Non-pigmented ciliary epithelial cell (primary cell): ENCODE measurements at regions not wholly inside any gene's neighbourhood (a gene's known extent, or its start where the extent isn't known, plus 50 kb on each side); places are given as distances from the start of the nearest gene placed in this dataset.

ENCODE experiments used
- DNase-seq: peaks from one replicate; pipeline ENCODE4 v3.0.0-alpha.2; 2010; ENCODE audit warnings: low read depth

DNA sequence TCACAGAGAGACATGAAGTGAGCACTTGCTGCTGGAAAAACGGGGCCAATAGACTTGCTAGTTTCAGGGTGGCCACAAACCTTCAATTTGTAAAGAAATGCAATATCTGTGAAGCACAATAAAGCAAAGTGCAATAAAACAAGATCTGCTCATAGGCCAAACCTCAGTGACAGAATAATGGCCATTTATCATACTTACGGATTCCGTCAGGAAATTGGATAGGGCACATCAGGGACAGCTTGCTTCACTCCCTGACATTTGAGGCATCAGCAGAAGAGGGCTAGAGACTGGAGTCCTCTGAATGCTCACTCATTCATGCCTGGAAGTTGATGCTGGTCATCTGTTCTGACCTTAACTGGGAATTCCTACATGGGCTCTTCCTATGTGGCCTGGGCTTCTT lies 165.5 kb upstream of the OPRM1 start:
- no peak for DNase-seq

DNA sequence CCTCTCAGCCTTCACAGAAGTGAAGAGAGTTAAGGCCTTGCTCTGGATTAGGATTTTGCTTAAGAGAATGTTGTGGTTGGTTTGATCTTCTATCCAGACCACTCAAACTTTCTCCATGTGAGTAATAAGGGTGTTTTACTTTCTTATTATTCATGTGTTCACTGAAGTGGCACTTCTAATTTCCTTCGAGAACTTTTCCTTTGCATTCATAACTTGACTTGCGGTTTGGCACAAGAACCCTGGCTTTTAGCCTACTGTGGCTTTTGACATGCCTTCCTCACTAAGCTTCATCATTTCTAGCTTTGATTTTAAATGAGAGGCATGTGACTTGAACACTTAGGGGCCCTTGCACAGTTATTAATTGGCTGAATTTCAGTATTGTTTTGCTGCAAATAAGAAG lies 166.1 kb upstream of the OPRM1 start:
- DNase-seq = no peak

DNA sequence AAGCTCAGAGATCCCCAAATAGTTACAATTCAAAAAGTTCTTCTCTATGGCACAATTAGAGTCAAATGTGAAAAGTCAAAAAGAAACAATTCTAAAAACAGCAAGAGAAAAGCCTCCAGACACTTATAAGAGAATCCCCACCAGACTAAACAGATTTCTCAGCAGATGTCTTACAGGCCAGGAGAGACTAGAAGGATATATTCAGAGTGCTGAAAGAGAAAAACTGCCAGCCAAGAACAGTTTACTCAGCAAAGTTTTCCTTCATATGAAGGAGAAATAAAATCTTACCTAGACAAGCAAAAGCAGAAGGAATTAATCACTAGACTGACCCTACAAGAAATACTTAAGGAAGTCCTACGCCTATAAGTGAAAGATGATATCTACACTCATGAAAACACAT lies 176.1 kb upstream of the OPRM1 start:
- DNase-seq = no peak

DNA sequence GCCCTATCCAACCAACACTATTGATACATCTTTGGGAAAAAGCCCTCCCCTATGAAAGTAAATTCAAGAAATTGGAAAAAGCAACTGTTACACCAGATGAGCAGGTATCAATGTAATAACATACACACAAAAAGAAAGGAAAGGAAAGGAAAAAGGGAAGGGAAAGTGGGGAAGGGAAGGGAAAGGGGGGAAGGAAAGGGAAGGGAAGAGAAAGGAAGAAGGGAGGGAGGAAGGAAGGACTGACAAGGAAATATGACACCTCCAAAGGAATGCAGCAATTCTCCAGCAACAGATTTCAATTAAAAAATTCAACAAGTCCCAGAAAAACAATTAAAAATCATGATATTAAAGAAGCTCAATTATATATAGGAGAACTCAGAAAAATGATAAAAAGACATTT lies 176.9 kb upstream of the OPRM1 start:
- no peak for DNase-seq

DNA sequence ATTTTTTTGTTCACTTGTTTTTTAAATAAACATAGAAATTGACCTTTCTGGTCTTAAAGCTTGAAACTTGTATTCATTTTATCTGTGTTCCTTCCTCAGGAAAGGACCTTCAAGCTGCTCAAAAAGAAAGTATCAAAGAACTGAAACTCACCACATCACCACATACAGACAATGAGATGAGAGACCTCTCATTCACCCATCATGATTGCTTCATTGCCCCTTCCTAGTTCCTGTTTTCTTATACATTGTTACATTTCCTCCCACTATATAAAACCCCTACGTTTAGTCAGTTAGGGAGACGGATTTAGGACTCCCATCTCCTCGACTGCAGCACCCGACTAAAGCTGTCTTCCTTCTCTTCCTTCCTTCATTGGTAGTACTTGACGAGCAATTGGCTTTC lies 180.5 kb upstream of the OPRM1 start:
- no peak for DNase-seq

DNA sequence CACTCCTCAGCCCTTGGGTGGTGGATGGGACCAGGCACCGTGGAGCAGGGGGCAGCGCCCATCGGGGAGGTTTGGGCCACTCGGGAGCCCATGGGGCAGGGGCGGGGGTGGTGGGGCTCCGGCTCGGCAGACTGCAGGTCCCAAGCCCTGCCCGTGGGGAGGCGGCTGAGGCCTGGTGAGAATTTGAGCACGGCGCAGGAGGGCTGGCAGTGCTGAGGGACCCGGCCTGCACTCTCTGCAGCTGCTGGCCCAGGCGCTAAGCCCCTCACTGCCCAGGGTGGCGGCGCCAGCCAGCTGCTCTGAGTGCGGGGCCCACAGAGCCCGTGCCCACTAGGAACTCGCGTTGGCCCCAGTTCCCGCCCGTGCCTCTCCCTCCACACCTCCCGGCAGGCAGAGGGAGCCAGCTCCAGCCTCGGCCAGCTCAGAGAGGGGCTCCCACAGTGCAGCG lies 182.1 kb upstream of the OPRM1 start:
- no peak for DNase-seq

DNA sequence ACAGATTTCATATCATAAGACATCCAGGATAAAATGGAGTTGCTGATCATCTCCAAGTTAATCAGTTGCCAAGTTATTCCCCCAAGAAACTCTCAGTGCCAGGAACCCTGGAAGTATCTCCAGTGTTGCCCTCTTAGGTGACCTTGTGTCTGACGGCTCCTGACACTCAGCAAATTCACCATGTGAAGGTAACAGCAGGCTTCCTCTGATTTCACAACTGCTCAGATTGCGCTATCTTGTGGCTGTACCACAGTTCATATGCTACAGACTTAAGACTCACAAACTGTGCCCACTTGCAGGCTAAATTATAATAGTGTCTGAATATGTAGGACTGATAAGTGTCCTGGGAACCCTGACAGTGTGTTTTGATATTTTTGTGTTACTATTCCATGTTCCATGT lies 186.6 kb upstream of the OPRM1 start:
- no peak for DNase-seq

DNA sequence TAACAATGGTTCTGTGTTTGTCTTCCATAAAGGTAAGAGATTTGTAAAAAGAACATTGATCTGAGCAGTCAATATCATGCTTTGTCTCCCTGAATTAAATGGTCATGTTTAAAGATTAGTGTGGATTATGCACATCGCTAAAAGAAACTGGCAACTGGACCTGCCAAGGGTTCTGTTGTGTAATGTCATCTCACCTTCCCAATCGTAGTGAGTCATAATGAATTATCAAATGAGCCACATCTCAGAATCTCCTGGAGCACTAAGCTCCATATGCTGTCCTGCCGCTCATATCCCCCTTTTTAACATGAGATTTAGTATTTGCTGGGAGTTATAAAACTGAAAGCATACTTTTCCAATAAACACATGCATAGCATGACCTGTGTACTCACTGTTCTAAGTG lies 187.0 kb upstream of the OPRM1 start:
- DNase-seq = no peak

DNA sequence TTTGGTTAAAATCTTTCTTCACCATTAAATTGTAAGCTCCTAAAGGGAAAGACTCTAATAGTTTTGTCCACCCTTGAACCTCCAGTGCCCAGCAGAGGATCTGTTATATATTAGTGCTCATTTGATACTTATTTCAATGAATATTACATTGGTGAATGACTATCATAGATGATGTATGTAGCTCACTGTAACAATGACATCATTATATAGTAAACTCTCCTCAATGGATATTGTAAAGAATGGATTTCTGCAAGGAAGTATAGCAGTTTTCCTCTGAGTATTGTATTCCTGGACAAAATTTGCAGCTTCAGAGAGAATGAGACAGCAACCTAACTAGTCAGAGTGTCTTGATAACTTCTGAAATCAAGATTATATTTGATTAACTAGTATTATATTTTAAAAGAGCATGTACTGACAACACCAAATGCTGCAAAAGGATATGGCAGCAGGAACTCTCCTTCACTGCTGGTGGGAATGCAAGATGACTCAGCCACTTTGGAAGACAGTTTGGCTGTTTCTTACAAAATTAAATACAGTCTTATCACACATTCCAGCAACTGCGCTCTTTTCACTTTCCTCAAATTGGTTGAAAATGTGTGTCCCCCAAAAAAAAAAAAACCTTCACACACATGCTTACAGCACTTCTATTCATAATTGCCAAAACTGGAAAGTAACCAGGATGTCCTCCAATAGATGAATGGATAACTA lies 189.8 kb upstream of the OPRM1 start:
- DNase-seq = no peak

DNA sequence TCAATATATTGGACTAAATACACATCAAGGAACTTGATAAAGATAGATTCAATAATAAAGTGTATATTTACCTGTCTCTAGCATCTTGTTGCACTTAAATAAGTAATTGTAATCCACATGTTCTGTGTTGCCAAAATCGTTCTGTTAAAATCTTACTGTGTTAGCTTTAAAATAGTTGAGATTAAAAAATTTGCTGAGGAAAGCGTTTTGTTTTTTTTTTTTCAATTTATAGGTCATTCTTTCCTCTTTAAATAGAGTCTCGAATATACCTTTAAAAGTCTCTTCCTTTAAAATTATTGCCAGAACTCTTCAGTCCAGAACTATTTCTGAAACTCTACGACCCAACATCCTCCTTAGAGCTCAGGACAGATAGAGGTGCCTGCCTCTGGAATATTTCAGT lies 195.6 kb upstream of the OPRM1 start:
- DNase-seq = no peak

DNA sequence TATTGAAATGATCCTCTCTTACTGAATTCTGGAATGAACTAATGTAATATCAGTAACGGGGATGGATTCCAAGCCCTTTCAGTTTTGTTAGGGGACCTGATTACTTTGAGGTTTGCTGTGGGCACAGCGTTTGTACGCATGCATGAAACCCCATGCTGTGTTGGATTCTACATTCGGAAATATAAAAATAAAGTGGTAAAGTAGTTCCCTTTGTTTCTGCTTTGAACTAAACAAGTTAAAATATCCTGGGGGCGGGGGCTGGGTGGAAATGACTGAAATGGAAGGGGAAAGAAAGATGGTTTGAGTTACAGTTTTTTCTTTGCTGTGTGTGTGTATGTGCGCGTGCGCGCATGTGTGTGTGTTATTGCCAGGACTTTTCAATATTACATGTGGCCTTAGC lies 196.5 kb upstream of the OPRM1 start:
- DNase-seq = no peak

DNA sequence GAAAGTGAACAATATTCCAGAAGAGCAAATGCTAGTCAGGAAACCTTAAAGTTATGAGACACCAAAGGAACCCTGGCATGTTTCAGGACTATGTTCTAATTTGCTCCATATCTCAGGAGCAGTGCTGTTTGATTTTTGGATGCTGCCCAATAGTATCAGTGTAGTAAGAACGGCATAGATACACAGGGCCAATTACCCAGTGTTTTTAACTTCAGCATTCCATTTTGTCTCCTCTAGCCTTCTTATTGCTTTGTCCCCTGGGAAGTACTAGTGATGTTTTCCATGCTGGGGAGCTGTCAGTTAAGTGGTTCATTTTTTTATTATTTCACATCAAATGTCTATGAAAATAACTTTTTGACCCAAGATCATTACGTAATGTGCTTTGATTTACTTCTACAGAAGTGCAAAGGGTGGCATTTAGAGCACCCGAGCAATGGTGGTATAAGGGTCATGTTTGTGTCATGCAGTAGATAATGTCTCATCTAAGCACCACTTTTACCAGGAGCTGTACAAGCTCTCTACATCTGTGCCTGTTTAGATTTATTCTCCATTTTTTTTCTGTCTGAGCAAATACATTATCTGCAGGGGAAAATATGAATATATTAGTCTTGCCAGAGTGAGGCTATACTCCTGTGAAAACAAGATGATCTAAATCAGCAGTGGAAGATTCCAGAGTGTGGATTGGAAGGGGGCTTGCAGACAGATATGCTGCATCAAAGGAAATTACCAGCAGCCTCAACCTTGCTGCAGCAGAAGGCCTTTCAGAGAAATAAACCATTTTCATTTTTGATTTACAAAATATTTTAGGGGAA lies 198.8 kb upstream of the OPRM1 start:
- DNase-seq = no peak

DNA sequence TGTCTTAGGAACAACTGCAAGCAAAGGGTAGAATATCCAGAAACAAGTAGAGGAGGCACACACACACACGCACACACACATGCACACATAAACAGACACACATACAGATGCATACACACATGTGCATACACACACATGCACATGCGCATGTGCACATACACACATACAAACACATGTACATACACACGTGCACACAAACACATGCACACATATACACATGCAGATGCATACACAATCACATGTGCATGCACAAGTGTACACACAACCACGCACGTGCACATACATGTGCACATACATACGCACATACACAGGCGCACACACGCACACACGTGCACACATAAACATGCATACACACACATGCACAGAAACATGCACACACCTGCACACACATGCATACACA lies 206.5 kb upstream of the OPRM1 start:
- DNase-seq = no peak

DNA sequence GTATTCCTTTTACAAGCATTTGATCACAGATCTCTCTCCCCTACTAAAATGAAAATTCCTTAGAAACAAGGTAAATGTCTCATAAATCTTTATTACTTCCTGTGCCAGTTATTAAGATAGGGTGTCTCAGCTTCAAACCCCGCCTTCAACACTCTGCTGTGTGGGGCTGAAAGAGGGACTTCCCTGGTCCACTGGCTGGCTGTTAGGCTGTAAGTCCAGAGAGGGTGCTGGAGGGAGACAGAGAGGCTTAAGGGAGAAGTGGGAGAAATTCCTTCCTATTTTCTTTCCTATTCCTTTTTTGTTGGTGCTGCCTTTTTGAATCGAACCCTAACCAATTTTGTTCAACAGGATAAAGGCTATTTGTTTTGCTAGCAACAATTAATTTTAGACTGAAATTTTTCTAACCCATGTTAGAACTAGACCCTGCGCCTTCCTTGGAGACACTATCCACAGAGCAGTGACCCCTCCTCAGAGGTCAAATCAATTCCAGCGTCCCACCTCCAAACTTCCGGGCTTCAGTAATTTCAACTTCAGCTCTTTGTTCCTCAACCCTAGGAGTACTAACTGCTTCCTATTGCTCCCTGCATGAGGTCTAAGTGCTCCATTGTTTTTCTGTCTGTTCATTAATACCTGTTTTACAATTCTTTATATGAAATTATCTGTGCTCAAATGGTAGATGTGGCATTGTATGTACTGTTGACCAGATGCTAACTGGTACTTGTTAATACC lies 207.5 kb upstream of the OPRM1 start:
- DNase-seq = no peak

DNA sequence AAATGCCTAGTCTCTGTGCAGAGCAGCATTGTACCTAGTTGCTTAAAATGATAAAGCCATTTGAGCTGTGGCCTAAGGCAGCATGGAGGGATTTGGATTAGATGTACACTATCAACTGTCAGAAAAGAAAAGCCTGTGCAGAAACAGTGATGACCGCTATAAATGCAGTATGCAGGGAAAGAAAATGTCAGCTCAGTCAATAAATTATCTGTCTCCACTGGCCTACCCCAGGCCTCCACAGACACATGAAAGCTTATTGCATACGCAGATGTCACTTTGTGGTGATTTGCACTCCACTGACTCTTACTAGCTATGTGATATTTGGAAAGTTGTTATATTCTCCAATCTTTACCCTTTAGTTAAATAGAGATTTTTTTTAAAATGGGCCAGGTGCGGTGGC lies 221.9 kb upstream of the OPRM1 start:
- no peak for DNase-seq

DNA sequence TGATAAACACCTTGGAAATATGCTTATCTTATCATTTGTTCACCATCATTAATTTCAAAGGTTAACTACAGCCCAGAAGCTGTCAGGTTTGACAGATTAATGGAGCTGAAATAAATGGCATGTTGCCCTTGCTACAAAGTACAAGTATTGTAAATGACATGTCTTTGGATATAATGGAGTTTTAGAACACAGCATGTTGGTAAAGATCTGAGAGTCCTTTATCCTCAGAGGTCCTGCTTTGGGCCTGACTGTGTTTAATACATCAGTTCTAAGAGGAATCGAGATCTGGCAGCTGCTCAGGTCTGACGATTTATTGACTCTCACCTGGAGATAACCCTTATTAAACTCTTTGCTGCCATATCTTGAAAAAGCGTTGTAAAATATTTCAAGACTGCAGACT lies 222.7 kb upstream of the OPRM1 start:
- DNase-seq = no peak

DNA sequence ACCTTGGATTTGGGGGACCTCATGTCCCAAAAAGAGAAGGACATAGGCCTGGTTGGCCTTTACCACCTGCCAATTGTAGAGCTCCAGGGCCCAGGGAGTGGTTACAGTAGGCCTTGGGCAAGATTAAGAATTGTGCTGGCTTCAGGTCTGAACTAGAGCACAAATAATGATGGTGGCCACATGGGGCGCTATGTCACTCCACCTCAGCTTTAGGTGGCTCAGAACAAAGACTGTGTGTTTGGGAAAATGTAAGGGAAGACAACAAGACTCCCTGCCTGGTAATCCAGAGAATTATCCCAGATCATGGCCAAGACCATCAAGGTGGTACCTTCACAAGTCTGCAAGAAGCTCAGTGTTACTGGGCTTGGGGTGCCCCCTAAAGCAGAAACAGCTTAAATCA lies 224.9 kb upstream of the OPRM1 start:
- DNase-seq = no peak

DNA sequence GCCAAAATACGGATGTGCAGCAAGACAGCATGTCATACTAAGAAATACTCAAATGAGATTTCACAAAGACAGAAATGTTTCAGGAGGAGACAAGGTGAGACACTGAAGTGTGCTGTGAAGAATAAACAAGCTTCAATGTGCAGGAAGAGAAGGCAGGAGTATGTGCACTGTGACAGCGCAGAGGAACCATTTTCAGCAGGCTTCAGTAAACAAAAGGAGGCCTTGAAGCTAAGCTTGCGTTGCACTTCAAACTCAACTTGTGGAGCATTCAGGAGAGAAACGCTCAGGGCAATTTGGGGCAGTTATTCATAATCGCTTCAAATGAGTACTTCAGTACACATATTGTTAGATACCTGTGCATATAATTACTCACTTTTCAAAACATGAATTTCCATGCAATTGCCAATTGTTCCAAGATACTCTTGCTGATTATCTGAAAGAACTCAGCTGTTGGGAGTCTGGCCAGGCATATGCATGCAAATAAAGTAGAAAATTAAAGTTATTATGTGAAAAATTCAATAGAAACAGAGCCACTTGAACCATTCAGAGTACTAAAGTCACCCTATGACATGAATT lies 234.2 kb upstream of the OPRM1 start:
- DNase-seq = no peak

DNA sequence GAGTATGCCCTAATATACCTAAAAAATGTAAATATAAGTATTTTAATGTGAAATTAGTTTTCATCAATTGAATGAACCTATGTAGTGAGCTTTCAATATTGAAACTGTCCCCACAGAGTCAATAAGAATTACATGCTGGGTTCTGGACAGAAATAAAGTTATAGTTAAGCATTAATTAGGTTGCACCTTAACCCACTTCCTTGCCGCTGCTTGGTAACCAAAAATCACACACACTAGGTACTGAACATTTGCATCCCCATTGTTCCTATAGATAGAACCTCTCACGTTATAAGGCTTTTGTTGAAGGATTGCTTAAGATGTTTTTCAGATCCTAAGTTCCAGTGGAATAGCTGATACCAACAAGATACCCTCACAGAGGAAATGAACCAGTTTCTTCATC lies 237.1 kb upstream of the OPRM1 start:
- no peak for DNase-seq

DNA sequence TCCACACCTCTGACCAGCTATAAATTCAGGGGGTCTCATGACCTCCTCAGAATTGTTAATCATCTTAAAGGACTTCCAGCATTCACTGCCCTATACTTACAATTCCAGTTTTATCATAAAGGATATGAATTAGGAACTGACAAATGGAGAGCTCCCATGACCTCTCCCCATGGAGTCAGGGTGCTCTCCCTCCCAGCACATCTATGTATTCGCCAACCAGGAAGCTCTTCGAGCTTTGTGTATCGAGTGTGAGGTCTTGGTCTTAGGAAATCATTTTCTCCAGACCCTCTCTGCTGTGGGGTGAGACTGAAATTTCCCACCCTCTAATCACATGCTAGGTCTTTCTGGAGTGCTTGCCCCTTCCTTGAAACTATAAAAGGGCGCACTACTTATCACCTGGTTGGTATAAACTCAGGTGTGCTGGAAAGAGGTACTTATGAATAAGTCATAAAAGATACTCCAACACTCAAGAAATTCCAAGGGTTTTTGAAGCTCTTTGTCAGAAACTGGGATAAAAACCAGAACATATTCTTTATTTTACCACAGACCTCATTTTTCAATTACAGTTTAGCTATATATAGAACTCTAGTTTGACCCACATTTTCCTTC lies 238.4 kb upstream of the OPRM1 start:
- DNase-seq = no peak

DNA sequence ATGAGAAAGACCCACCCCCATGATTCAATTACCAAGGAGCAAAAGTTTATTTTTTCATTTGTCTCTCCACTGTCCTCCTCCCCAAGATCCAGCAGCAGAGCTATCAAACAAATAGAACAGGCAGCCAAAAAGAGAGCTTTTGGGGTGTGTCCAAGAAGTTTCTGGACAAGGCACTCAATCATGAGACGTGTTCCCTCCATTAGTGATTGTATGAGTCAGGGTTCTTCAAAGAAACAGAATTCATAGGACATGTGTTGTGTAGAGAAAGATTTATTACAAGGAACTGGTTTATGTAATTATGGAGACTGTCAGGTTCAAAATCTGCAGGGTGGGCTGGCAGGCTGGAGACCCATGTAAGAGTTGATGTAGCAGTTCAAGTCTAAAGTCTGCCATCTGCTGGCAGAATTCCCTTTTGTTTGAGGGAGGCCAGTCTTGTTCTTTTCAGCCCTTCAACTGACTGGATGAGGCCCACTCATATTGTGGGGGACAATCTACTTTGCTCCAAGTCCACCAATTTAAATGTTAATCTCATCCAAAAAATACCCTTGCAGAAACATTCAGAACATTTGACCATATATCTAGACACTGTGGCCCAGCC lies 248.1 kb upstream of the OPRM1 start:
- DNase-seq = no peak

DNA sequence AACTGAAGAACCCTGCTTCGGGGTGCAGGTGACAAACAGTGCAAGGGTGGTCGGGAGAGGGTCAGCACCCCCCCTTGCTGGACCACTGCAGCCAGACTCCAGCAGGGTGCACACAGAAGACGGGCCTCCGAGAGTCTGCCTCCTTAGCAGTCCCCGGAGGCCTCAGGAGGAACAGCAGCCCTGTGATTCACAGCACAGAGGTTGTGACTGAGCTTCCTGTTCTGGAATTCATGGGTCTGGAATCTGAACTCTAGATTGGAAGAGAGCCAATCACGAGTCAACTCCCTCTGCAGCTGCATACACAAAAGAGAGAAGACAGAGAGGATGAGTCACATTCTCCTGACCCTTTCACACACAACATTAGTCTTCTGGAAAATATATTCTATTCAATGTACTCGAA lies 249.0 kb upstream of the OPRM1 start:
- DNase-seq = peak; percentile 94
